ENCODE measurements at regions not wholly inside any gene's neighbourhood (a gene's known extent, or its start where the extent isn't known, plus 50 kb on each side); places are given as distances from the start of the nearest gene placed in this dataset.

GRCh38 chr2:2848621-2849333, 517.7 kb upstream of the MYT1L start:
- Histone ChIP-seq H3K27me3 (ENCODE audit: control insufficient read depth, insufficient read depth, low read length) (no peaks in the 10 kb centered on the region), H3K9me3 (ENCODE audit: control insufficient read depth, insufficient read depth, low read depth, low read length) (peaks cover 7% of the 10 kb centered on the region), H3K27ac (ENCODE audit: insufficient read depth, low read length) (no peak overlapping the region), H3K36me3 (ENCODE audit: control insufficient read depth, insufficient read depth, low read length) (no peaks in the 10 kb centered on the region), H3K4me2 (ENCODE audit: extremely low read depth, insufficient read depth, low read length) (no peak overlapping the region), H4K20me1 (ENCODE audit: control insufficient read depth, extremely low read depth, insufficient read depth, low read length) (no peaks in the 10 kb centered on the region), H3K4me1 (ENCODE audit: control insufficient read depth, extremely low read depth, insufficient read depth, low read length) (no peaks in the 10 kb centered on the region), H3K9ac (ENCODE audit: insufficient read depth, low read length) (no peak overlapping the region), H3K79me2 (ENCODE audit: control insufficient read depth, insufficient read depth, low read length) (no peaks in the 10 kb centered on the region), H2AFZ (ENCODE audit: low read length) (no peak overlapping the region), H3K4me3 (replicated peaks in 1 of 4; ENCODE audit: control extremely low read depth in 1 of 4, insufficient read depth in 1 of 4, low read depth in 3 of 4, low read length in 4 of 4) (no peak overlapping the region)
- TF ChIP-seq CTCF (conservative IDR thresholded peaks at IDR 0.05 in 1 of 2, IDR thresholded peaks at IDR 0.05 in 1 of 2; ENCODE audit: low read depth in 1 of 2, low read length in 2 of 2) = no peak
- no peak for TF ChIP-seq EZH2 (IDR thresholded peaks at IDR 0.05; ENCODE audit: low read length, missing control alignments)
- DNase-seq (ENCODE audit: low read depth in 2 of 2) = no peak

GRCh38 chr2:2848198-2848597, 517.1 kb upstream of the MYT1L start:
- H3K27ac ChIP-seq (ENCODE audit: insufficient read depth, low read length) = no peak overlapping the region
- H3K27me3 ChIP-seq (ENCODE audit: control insufficient read depth, insufficient read depth, low read length) = no peaks in the 10 kb centered on the region
- no peaks in the 10 kb centered on the region for H3K4me1 ChIP-seq (ENCODE audit: control insufficient read depth, extremely low read depth, insufficient read depth, low read length)
- H3K9ac ChIP-seq (ENCODE audit: insufficient read depth, low read length) = no peak overlapping the region
- H3K36me3 ChIP-seq (ENCODE audit: control insufficient read depth, insufficient read depth, low read length) = no peaks in the 10 kb centered on the region
- no peak for TF ChIP-seq EZH2 (IDR thresholded peaks at IDR 0.05; ENCODE audit: low read length, missing control alignments)
- no peak for DNase-seq (ENCODE audit: low read depth in 2 of 2)
- no peak overlapping the region for H3K4me3 ChIP-seq (replicated peaks in 1 of 4; ENCODE audit: control extremely low read depth in 1 of 4, insufficient read depth in 1 of 4, low read depth in 3 of 4, low read length in 4 of 4)
- no peaks in the 10 kb centered on the region for H4K20me1 ChIP-seq (ENCODE audit: control insufficient read depth, extremely low read depth, insufficient read depth, low read length)
- no peaks in the 10 kb centered on the region for H3K79me2 ChIP-seq (ENCODE audit: control insufficient read depth, insufficient read depth, low read length)
- no peak overlapping the region for H2AFZ ChIP-seq (ENCODE audit: low read length)
- H3K9me3 ChIP-seq (ENCODE audit: control insufficient read depth, insufficient read depth, low read depth, low read length) = peaks cover 7% of the 10 kb centered on the region
- H3K4me2 ChIP-seq (ENCODE audit: extremely low read depth, insufficient read depth, low read length) = no peak overlapping the region

- H3K27ac ChIP-seq (ENCODE audit: insufficient read depth, low read length) = no peak overlapping the region
- peaks cover under 1% of the 10 kb centered on the region for H3K9me3 ChIP-seq (ENCODE audit: control insufficient read depth, insufficient read depth, low read depth, low read length)
- no peak for TF ChIP-seq EZH2 (IDR thresholded peaks at IDR 0.05; ENCODE audit: low read length, missing control alignments)
- no peak for TF ChIP-seq CTCF (conservative IDR thresholded peaks at IDR 0.05 in 1 of 2, IDR thresholded peaks at IDR 0.05 in 1 of 2; ENCODE audit: low read depth in 1 of 2, low read length in 2 of 2)
- H3K9ac ChIP-seq (ENCODE audit: insufficient read depth, low read length) = no peak overlapping the region
- no peaks in the 10 kb centered on the region for H4K20me1 ChIP-seq (ENCODE audit: control insufficient read depth, extremely low read depth, insufficient read depth, low read length)
- H3K4me2 ChIP-seq (ENCODE audit: extremely low read depth, insufficient read depth, low read length) = no peak overlapping the region
- H3K4me3 ChIP-seq (replicated peaks in 1 of 4; ENCODE audit: control extremely low read depth in 1 of 4, insufficient read depth in 1 of 4, low read depth in 3 of 4, low read length in 4 of 4) = no peak overlapping the region
- H3K36me3 ChIP-seq (ENCODE audit: control insufficient read depth, insufficient read depth, low read length) = no peaks in the 10 kb centered on the region
- H2AFZ ChIP-seq (ENCODE audit: low read length) = no peak overlapping the region
- no peaks in the 10 kb centered on the region for H3K4me1 ChIP-seq (ENCODE audit: control insufficient read depth, extremely low read depth, insufficient read depth, low read length)
- no peaks in the 10 kb centered on the region for H3K79me2 ChIP-seq (ENCODE audit: control insufficient read depth, insufficient read depth, low read length)
- no peak for DNase-seq (ENCODE audit: low read depth in 2 of 2)
- no peaks in the 10 kb centered on the region for H3K27me3 ChIP-seq (ENCODE audit: control insufficient read depth, insufficient read depth, low read length)
Measured at GRCh38 chr2:2847209-2847676, 516.2 kb upstream of the MYT1L start.

All from fibroblast of lung (primary cell).